ENCODE measurements at regions not wholly inside any gene's neighbourhood (a gene's known extent, or its start where the extent isn't known, plus 50 kb on each side); places are given as distances from the start of the nearest gene placed in this dataset.

DNA sequence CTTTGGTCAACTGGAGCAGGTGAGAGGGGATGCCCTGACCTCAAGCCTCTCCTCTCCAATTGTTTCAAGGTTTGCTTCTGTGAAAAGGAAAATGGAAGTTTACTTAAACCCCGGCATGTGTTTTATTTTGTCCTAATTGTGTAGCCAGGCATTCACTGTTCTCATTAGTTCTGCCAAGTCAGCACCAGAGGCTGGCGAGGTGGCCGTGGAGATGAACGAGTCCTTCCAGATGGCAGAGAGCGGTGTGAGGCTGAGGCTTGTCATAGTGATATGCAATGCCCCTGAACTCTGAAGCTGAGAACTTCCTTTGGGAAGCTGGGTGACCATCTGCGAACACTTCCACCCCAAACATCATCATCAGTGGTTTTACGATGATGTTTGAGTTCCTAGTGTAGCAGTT lies 199.6 kb downstream of the TJP1 start:
- H3K36me3 ChIP-seq (ENCODE audit: insufficient read depth, insufficient read length, low read length): no peaks in the 10 kb centered on the region
- no peaks in the 10 kb centered on the region for H3K4me1 ChIP-seq (ENCODE audit: insufficient read depth, insufficient read length)
- H3K9me3 ChIP-seq (ENCODE audit: insufficient read depth, low read length): no peaks in the 10 kb centered on the region
- DNase-seq (ENCODE audit: low read depth, low spot score): no peak
- H3K4me3 ChIP-seq (ENCODE audit: insufficient read length, low read depth): no peak overlapping the region
- TF ChIP-seq SUZ12 (IDR thresholded peaks at IDR 0.05; ENCODE audit: extremely low read depth, insufficient read depth, insufficient read length): no peak
- TF ChIP-seq YY1 (IDR thresholded peaks at IDR 0.05; ENCODE audit: insufficient read depth, insufficient read length): no peak
- TF ChIP-seq ZNF274 (IDR thresholded peaks at IDR 0.05; ENCODE audit: low read depth, low read length): no peak
- H3K27me3 ChIP-seq (ENCODE audit: insufficient read depth, insufficient read length): no peaks in the 10 kb centered on the region
- H3K9ac ChIP-seq (ENCODE audit: insufficient read length, low read depth): no peak overlapping the region

DNA sequence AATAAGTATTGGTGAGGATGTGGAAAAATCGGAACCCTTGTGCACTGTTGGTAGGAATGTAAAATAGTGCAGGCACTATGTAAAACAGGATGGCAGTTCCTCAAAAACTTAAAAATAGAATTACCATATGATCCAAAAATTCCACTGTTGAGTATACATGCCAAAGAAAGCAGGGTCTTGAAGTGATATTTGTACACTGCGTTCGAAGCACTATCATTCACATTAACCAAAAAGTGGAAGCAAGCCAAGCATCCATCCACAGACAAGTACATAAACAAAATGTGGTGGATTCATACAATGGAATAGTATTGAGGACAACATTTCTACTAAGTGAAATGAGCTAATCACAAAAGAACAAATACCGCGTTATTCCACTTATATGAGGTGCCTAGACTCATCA lies 200.7 kb downstream of the TJP1 start:
- DNase-seq (ENCODE audit: low read depth, low spot score): no peak
- no peak overlapping the region for H3K9ac ChIP-seq (ENCODE audit: insufficient read length, low read depth)
- no peaks in the 10 kb centered on the region for H3K27me3 ChIP-seq (ENCODE audit: insufficient read depth, insufficient read length)
- H3K4me1 ChIP-seq (ENCODE audit: insufficient read depth, insufficient read length): no peaks in the 10 kb centered on the region
- TF ChIP-seq YY1 (IDR thresholded peaks at IDR 0.05; ENCODE audit: insufficient read depth, insufficient read length) (no peak), SUZ12 (IDR thresholded peaks at IDR 0.05; ENCODE audit: extremely low read depth, insufficient read depth, insufficient read length) (no peak), ZNF274 (IDR thresholded peaks at IDR 0.05; ENCODE audit: low read depth, low read length) (no peak)
- no peaks in the 10 kb centered on the region for H3K36me3 ChIP-seq (ENCODE audit: insufficient read depth, insufficient read length, low read length)
- H3K4me3 ChIP-seq (ENCODE audit: insufficient read length, low read depth): no peak overlapping the region
- no peaks in the 10 kb centered on the region for H3K9me3 ChIP-seq (ENCODE audit: insufficient read depth, low read length)

DNA sequence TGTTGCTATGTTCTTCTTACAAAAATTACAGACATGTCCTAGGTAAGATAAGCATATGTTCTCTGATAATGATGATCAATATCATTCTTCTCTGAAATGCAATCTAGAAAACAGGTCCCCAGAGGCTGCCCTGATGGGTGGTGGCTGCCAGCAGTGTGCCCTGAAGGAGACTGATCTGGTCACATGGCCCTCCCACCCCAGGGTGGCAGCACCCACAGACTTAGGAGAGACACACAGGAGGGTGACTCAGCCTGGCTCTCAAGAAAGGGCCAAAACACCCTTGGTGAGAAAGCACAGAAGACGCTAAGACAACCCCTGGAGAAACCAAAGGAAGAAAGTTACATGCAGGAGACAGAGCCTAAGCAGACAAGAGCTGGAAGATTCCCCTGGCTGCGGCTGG lies 203.7 kb downstream of the TJP1 start:
- DNase-seq (ENCODE audit: low read depth, low spot score): no peak
- no peak for TF ChIP-seq SUZ12 (IDR thresholded peaks at IDR 0.05; ENCODE audit: extremely low read depth, insufficient read depth, insufficient read length)
- TF ChIP-seq YY1 (IDR thresholded peaks at IDR 0.05; ENCODE audit: insufficient read depth, insufficient read length): no peak
- no peak for TF ChIP-seq ZNF274 (IDR thresholded peaks at IDR 0.05; ENCODE audit: low read depth, low read length)

DNA sequence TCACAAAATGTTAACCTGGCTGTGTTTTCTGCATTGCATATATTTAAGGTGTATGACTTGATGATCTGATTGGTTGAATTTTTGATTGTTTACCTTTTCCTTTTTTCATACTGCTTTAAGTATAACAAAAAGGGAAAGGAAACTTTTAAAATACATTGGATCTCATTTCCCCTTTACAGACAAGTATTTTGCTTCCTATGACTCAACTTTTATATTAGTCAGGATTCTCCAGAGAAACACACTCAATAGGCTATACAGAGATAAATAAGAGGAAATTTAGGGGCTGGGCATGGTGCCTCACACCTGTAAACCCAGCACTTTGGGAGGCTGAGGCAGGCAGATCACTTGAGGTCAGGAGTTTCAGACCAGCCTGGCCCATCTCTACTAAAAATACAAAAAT lies 205.8 kb downstream of the TJP1 start:
- H3K4me1 ChIP-seq (ENCODE audit: insufficient read depth, insufficient read length): peaks cover 10% of the 10 kb centered on the region
- no peaks in the 10 kb centered on the region for H3K36me3 ChIP-seq (ENCODE audit: insufficient read depth, insufficient read length, low read length)
- no peaks in the 10 kb centered on the region for H3K9me3 ChIP-seq (ENCODE audit: insufficient read depth, low read length)
- no peak overlapping the region for H3K4me3 ChIP-seq (ENCODE audit: insufficient read length, low read depth)
- no peak for DNase-seq (ENCODE audit: low read depth, low spot score)
- H3K9ac ChIP-seq (ENCODE audit: insufficient read length, low read depth): no peak overlapping the region
- H3K27me3 ChIP-seq (ENCODE audit: insufficient read depth, insufficient read length): no peaks in the 10 kb centered on the region
- TF ChIP-seq ZNF274 (IDR thresholded peaks at IDR 0.05; ENCODE audit: low read depth, low read length) (no peak), SUZ12 (IDR thresholded peaks at IDR 0.05; ENCODE audit: extremely low read depth, insufficient read depth, insufficient read length) (no peak), YY1 (IDR thresholded peaks at IDR 0.05; ENCODE audit: insufficient read depth, insufficient read length) (no peak)

More for the DNA sequence above, 203.7 kb downstream of the TJP1 start:
- Histone ChIP-seq H3K27me3 (ENCODE audit: insufficient read depth, insufficient read length) (no peaks in the 10 kb centered on the region), H3K9me3 (ENCODE audit: insufficient read depth, low read length) (no peaks in the 10 kb centered on the region), H3K9ac (ENCODE audit: insufficient read length, low read depth) (no peak overlapping the region), H3K36me3 (ENCODE audit: insufficient read depth, insufficient read length, low read length) (no peaks in the 10 kb centered on the region), H3K4me1 (ENCODE audit: insufficient read depth, insufficient read length) (peaks cover 5% of the 10 kb centered on the region), H3K4me3 (ENCODE audit: insufficient read length, low read depth) (no peak overlapping the region)

DNA sequence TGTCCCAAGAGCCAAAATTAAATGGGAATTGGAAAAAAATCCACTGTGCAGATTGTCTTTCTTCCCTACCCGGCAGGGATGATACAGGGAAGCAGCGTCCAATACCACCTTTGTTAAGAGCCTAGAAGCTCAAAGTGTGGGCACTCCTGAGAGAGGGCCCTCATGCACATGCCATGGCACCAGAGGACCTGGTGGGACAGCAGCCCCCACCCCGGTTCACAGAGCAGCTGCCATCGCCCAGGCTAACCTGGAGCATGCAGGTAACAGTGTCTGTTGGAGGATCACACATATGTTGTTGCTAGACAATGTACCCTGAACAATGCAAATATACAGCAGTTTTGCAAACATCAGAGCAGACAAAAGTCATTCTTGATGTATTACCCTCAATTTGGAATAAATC lies 206.5 kb downstream of the TJP1 start:
- Histone ChIP-seq H3K9ac (ENCODE audit: insufficient read length, low read depth) (no peak overlapping the region), H3K9me3 (ENCODE audit: insufficient read depth, low read length) (no peaks in the 10 kb centered on the region), H3K36me3 (ENCODE audit: insufficient read depth, insufficient read length, low read length) (no peaks in the 10 kb centered on the region), H3K4me1 (ENCODE audit: insufficient read depth, insufficient read length) (peaks cover 12% of the 10 kb centered on the region), H3K4me3 (ENCODE audit: insufficient read length, low read depth) (no peak overlapping the region), H3K27me3 (ENCODE audit: insufficient read depth, insufficient read length) (no peaks in the 10 kb centered on the region)
- DNase-seq (ENCODE audit: low read depth, low spot score): no peak
- TF ChIP-seq YY1 (IDR thresholded peaks at IDR 0.05; ENCODE audit: insufficient read depth, insufficient read length) (no peak), ZNF274 (IDR thresholded peaks at IDR 0.05; ENCODE audit: low read depth, low read length) (no peak), SUZ12 (IDR thresholded peaks at IDR 0.05; ENCODE audit: extremely low read depth, insufficient read depth, insufficient read length) (no peak)

DNA sequence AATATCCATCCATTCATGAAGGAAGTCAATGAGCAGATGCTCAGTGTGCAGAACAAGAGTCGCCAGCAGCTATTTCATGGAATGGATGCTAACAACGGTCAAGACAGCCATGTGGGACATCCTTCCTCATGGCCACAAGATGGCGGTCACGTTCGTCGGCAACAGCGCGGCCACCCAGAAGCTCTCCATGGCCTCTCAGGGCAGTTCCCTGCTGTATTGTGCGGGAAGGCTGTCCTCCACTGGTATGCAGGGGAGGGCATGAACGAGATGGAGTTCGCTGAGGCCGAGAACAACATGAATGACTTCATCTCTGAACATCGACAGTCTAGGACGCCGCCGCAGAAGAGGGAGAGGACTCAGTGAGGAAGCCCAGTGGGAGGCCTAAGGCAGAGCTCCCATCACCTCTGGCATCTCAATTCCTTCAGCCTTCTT lies 208.3 kb downstream of the TJP1 start:
- no peak overlapping the region for H3K9ac ChIP-seq (ENCODE audit: insufficient read length, low read depth)
- H3K27me3 ChIP-seq (ENCODE audit: insufficient read depth, insufficient read length): no peaks in the 10 kb centered on the region
- peaks cover 12% of the 10 kb centered on the region for H3K4me1 ChIP-seq (ENCODE audit: insufficient read depth, insufficient read length)
- TF ChIP-seq YY1 (IDR thresholded peaks at IDR 0.05; ENCODE audit: insufficient read depth, insufficient read length) (no peak), SUZ12 (IDR thresholded peaks at IDR 0.05; ENCODE audit: extremely low read depth, insufficient read depth, insufficient read length) (no peak), ZNF274 (IDR thresholded peaks at IDR 0.05; ENCODE audit: low read depth, low read length) (no peak)
- H3K4me3 ChIP-seq (ENCODE audit: insufficient read length, low read depth): no peak overlapping the region
- no peaks in the 10 kb centered on the region for H3K9me3 ChIP-seq (ENCODE audit: insufficient read depth, low read length)
- H3K36me3 ChIP-seq (ENCODE audit: insufficient read depth, insufficient read length, low read length): no peaks in the 10 kb centered on the region
- DNase-seq (ENCODE audit: low read depth, low spot score): no peak

DNA sequence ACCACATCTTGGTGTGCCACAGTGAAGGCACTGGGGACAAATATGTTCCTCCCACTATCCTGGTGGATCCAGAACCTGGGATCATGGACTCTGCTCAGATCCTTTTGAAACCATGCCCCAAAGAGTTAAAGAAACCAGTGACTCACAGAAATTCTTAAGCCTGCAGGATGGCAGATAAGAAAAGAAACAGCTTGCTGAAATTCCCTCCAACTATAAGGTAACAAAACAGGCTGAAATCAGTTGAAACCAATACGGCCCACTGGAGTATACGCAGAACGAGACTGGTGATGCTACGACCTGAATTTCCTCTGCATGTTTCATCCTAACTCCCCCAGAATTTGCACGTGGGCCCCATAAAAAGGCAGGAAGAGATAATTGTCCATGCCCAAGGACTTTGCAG lies 209.6 kb downstream of the TJP1 start:
- H3K27me3 ChIP-seq (ENCODE audit: insufficient read depth, insufficient read length): no peaks in the 10 kb centered on the region
- no peaks in the 10 kb centered on the region for H3K36me3 ChIP-seq (ENCODE audit: insufficient read depth, insufficient read length, low read length)
- TF ChIP-seq SUZ12 (IDR thresholded peaks at IDR 0.05; ENCODE audit: extremely low read depth, insufficient read depth, insufficient read length): no peak
- TF ChIP-seq ZNF274 (IDR thresholded peaks at IDR 0.05; ENCODE audit: low read depth, low read length): no peak
- no peak for TF ChIP-seq YY1 (IDR thresholded peaks at IDR 0.05; ENCODE audit: insufficient read depth, insufficient read length)
- H3K9me3 ChIP-seq (ENCODE audit: insufficient read depth, low read length): no peaks in the 10 kb centered on the region
- H3K4me3 ChIP-seq (ENCODE audit: insufficient read length, low read depth): no peak overlapping the region
- no peak for DNase-seq (ENCODE audit: low read depth, low spot score)
- peaks cover 12% of the 10 kb centered on the region for H3K4me1 ChIP-seq (ENCODE audit: insufficient read depth, insufficient read length)
- H3K9ac ChIP-seq (ENCODE audit: insufficient read length, low read depth): no peak overlapping the region

All from NT2/D1 (cell line).